ENCODE measurements at regions not wholly inside any gene's neighbourhood (a gene's known extent, or its start where the extent isn't known, plus 50 kb on each side); places are given as distances from the start of the nearest gene placed in this dataset.

- Histone ChIP-seq H3K27me3 (replicated peaks in 1 of 4; ENCODE audit: control insufficient read depth in 3 of 4, extremely low read depth in 1 of 4, insufficient read depth in 3 of 4, low read length in 3 of 4) (no peaks in the 10 kb centered on the region; a peak in 1 of 7 replicates), H3K56ac (replicated peaks; ENCODE audit: insufficient read length, low read depth, low read length) (no peak overlapping the region), H3K4me3 (ENCODE audit: extremely low read depth in 1 of 4, insufficient read depth in 2 of 4, low read depth in 3 of 4, low read length in 4 of 4) (no peak overlapping the region), H4K20me1 (replicated peaks in 1 of 2; ENCODE audit: control insufficient read depth in 1 of 2, insufficient read depth in 2 of 2, low read length in 2 of 2) (no peaks in the 10 kb centered on the region), H3K4ac (replicated peaks; ENCODE audit: insufficient read length, low read depth, low read length) (no peak overlapping the region), H2AK5ac (ENCODE audit: low read depth, low read length) (no peak overlapping the region), H3K4me1 (replicated peaks in 1 of 4; ENCODE audit: control insufficient read depth in 3 of 4, insufficient read depth in 4 of 4, low read length in 3 of 4) (peaks cover 6 to 19% (median 13%) of the 10 kb centered on the region in 4 experiments), H2BK15ac (ENCODE audit: low read length) (no peak overlapping the region), H2BK20ac (ENCODE audit: low read length) (no peak overlapping the region), H3K9me3 (ENCODE audit: insufficient read depth in 2 of 2, low read depth in 1 of 2, low read length in 1 of 2) (no peaks in the 10 kb centered on the region), H3K18ac (ENCODE audit: extremely low read depth, low read length) (no peak overlapping the region), H3K4me2 (ENCODE audit: insufficient read depth in 1 of 2, low read depth in 2 of 2, low read length in 2 of 2) (no peak overlapping the region; a peak in 1 of 4 replicates), H3K79me2 (ENCODE audit: control insufficient read depth in 1 of 2, insufficient read depth in 2 of 2, low read length in 2 of 2) (no peaks in the 10 kb centered on the region), H3K36me3 (ENCODE audit: control insufficient read depth in 2 of 4, insufficient read depth in 4 of 4, low read length in 3 of 4) (no peaks in the 10 kb centered on the region), H2BK12ac (ENCODE audit: low read depth, low read length) (no peak overlapping the region), H3K79me1 (ENCODE audit: low read depth, low read length) (no peaks in the 10 kb centered on the region), H3K23ac (ENCODE audit: insufficient read length) (no peak overlapping the region), H4K91ac (replicated peaks; ENCODE audit: insufficient read length, low read length) (no peak overlapping the region), H4K5ac (ENCODE audit: insufficient read length, low read depth, low read length) (no peak overlapping the region), H3K27ac (ENCODE audit: low read depth, low read length) (no peak overlapping the region), H2BK120ac (replicated peaks; ENCODE audit: low read depth, low read length) (no peak overlapping the region), H4K8ac (ENCODE audit: extremely low read depth, insufficient read depth, low read length) (no peak overlapping the region), H3K9ac (replicated peaks in 1 of 4; ENCODE audit: extremely low read depth in 1 of 4, low read depth in 3 of 4, low read length in 3 of 4) (no peak overlapping the region), H3K14ac (ENCODE audit: insufficient read length) (no peak overlapping the region), H3K23me2 (ENCODE audit: low read depth, low read length) (no peaks in the 10 kb centered on the region; the same call in 1 of the 2 replicates), H2BK5ac (ENCODE audit: low read depth, low read length) (no peak overlapping the region), H2AFZ (ENCODE audit: low read length) (no peak overlapping the region)
- no peak for TF ChIP-seq TEAD4 (IDR thresholded peaks at IDR 0.05; ENCODE audit: low read depth, low read length)
- no peak for TF ChIP-seq E2F6 (IDR thresholded peaks at IDR 0.05)
- TF ChIP-seq BCL11A (IDR thresholded peaks at IDR 0.05; ENCODE audit: low read depth in 2 of 2, low read length in 2 of 2) = no peak
- FAIRE-seq = no peak
- WGBS, 2 experiments (ENCODE audit: extremely low coverage in 1 of 2, insufficient coverage in 1 of 2, insufficient read length in 1 of 2, insufficient replicate concordance in 2 of 2, low coverage in 1 of 2, low lambda C conversion rate in 2 of 2, missing lambda C conversion rate in 1 of 2) = 49% methylated on average over 4 of the region's 4 CpGs; no CpG with 5 or more reads in 1 of the 2 experiments
- no peak for DNase-seq (ENCODE audit: low read depth in 1 of 2, low spot score in 2 of 2)
- ChIA-PET POLR2A (ENCODE audit: partially characterized antibody) (no interaction called here), CTCF (ENCODE audit: partially characterized antibody) (interaction anchor here (0.7 kb wide), 2 partner anchors 8 to 94 kb away, joined by 3 read pairs; no protein-coding TSS in a partner anchor)
Measured at GRCh38 chr5:88401686-88402085, 133.0 kb upstream of the TMEM161B start.
